DMS114 treated with DMSO at 0.1 percent for 48 hours (cell line): ENCODE measurements at regions not wholly inside any gene's neighbourhood (a gene's known extent, or its start where the extent isn't known, plus 50 kb on each side); places are given as distances from the start of the nearest gene placed in this dataset.

Source experiments
- DNase-seq: peaks from one replicate; lab custom pipeline; 2025; ENCODE audit not compliant: unreplicated experiment; lab: John Stamatoyannopoulos, UW

DNA sequence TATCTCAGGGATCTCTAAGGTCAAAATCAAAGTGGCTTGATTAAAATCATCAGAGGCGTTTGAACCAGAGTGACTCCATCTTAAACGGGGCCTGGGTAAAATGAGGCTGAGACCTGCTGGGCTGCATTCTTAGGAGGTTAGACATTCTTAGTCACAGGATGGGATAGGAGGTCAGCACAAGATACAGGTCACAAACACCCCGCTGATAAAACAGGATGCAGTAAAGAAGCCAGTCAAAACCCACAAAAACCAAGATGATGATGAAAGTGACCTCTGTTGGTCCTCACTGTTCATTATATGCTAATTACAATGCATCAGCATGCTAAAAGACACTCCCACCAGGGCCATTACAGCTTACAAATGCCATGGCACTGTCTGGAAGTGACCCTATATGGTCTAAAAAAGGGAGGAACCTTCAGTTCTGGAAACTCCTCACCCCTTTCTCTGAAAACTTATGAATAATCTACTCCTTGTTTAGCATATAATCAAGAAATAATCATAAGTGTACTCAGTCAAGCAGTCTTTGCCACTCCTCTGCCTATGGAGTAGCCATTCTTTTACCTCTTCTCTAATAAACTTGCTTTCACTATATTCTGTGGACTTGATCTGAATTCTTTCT, 143.3 kb upstream of the SLCO3A1 start:
- DNase-seq = no peak

DNA sequence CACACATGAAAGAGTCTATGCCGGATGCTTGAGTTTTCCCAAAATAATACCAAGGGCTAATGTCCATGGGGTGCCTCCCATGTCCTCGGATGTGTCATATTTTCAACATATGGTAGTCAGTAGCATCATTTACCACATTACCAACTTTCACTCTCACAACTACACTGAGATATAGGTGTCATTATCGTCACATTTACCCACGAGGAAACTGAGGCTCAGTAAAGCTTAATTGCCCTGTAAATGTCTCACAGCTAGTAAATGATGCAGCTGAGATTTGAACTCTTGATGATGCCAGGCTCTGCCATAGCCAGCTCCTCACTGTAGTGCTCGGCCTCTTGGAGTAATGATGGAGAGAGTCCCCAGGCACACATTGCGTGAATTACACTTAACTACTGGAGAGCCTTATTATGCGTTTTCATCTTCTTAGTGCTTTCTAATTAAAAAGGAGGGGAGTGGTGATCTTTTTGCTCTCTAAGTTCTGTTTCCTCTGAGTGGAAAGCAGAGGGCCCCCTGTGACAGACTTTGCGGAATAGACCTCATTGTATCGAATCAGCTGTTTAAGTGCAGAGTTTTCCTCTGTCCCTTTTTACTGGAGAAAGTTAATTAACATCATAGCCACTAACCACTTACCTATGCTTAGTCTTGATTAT, 142.0 kb upstream of the SLCO3A1 start:
- no peak for DNase-seq

GRCh38 chr15:91712286-91712685, 141.2 kb upstream of the SLCO3A1 start:
- no peak for DNase-seq

DNA sequence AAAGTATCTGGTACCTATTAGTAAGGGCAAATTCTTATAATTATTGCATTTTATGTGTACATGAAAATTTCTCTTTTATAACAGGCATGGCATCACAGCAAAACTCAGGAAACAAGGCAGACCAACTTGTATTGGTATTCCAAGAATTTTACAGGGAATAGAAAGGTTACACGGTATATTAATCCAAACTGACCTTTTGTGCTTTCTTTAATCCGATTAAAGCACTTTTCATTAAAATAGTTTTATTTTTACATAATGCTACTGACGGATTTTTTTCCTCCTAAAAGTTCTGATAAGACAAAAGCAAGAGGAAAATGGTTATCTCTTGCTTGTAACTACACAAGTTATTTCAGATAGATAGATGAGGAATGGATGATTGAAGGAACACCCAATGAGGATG, 137.0 kb upstream of the SLCO3A1 start:
- no peak for DNase-seq

DNA sequence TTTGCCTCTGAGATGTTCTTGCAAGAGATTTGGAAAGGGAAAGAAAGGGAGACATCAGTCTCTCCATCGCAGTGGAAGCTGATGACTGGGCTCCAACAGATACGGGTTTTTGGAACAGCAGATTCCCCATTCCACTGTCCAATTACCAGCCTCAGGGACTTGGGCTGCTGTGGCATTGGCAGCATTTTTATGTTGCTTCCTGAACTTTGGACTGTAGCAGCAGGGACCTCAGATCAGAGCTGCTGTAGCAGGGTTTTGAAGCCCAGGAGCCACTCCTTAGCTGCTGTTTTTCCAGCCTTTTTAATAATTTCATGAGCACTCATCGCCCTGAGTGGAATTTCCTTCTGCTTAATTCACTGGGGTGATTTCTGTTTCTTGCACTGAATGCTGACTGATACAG, 135.7 kb upstream of the SLCO3A1 start:
- DNase-seq = no peak

GRCh38 chr15:91723959-91724358, 129.5 kb upstream of the SLCO3A1 start:
- no peak for DNase-seq

DNA sequence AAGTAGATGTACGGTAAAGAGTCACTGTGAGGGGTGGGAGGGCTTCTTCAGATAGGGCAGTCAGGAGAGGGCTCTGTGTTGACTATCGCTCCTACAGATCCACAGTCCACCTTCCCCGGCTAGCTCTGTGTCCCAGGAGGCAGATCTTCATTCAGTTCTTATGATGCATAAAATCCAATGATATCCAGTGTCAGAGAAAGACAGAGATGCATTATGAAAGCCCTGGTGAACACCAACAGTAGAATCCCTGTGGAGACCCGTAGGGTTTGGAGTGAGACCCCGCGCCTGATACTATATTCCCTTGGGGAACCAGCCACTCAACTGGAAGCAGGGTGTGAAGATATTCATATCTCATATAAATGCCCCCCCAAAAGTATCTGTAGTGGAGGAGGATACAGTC, 119.8 kb upstream of the SLCO3A1 start:
- DNase-seq = no peak

GRCh38 chr15:91737151-91737818, 116.2 kb upstream of the SLCO3A1 start:
- DNase-seq = no peak

GRCh38 chr15:91741986-91742385, 111.5 kb upstream of the SLCO3A1 start:
- DNase-seq = no peak

DNA sequence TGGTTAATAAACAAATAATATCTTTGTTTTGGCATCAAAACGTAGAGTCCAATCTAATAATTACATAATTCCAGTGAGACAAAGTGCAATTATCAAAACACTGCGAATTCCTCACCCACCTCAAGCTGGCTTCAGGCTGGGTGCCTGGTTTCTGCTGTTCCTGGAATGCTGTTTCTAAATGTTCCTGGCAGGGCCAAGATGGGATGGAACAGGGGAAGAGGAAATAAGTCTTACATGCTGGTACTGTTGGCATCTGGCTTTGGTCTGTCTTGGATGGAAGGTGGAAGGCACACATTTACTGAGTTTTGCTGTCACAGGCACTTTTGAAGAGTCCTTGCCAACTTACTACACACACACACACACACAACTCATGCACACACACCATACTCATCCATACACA, 101.9 kb upstream of the SLCO3A1 start:
- DNase-seq = no peak

- no peak for DNase-seq
Measured at GRCh38 chr15:91752081-91752785, 101.3 kb upstream of the SLCO3A1 start.

DNA sequence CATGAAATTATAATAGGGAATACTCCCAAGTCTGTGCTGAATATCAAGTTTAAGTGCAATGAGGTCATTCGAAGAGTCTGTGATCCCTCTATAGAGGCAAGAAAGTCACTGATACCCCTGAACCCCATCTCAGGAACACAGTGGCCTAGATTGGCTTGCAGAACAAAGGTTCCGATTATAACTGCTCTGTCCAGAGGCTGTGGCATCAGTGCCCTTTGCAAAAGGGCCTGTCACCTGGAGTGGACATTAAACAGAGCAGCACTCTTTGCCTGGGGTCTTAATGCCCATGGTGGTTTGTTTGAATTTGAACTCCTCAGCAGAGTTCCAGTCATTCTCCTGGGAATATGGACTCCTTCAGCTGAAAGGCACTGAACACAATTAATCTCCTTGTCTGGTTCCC, 93.9 kb upstream of the SLCO3A1 start:
- no peak for DNase-seq

DNA sequence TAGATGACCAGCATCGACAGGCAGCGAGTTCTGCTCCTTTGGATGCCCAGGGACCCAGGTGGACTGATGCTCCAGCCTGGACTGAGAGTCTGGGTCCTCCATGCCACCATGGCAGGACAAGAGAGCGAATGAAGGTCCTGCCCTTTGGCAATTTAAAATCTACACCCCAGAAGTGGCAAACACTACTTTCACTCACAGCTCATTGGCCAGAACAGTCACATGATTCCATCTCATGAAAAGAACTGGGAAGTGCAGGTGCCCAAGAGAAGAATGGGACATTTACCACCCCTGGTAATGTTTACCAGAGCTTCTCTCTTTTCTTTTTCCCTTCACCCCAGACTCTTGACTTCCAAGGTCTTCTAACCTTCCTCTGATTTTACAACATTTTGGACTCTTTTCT, 87.8 kb upstream of the SLCO3A1 start:
- no peak for DNase-seq

DNA sequence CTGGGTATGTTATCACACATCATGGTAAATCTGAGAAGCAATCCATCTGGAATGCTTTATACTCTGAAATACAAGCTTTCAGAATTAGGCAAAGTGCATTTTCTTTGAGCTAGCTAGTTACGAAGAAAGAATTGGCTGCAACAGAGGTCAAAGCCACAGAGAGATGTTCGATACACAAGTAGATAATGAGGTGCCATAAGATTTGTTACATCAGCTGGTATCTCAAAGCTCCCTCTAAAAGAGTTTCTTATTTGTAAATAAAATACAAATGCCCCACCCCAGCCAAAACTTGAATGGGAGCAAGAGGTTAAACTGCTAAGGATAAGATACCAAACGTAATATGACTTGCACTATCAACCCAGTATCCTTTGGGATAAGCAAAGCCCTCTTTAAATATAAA, 84.0 kb upstream of the SLCO3A1 start:
- no peak for DNase-seq

DNA sequence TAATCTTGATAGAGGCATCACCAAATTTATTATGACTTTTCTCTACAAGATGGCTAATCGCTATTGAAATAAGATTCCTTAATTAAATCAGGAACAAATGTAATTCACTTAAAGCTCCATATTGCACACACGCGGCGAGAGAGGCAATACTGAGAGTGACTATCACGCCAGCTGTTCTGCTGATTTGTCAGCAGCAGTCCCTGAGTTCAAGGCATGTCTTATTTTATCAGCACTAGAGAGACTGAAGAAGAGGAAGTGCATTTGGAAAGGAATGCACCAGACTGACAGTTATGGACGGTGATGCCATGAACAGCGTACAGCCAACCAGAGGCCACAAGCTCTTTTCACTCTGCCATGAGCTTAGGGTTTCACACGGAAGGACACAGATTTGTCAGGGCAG, 83.6 kb upstream of the SLCO3A1 start:
- DNase-seq = no peak

DNA sequence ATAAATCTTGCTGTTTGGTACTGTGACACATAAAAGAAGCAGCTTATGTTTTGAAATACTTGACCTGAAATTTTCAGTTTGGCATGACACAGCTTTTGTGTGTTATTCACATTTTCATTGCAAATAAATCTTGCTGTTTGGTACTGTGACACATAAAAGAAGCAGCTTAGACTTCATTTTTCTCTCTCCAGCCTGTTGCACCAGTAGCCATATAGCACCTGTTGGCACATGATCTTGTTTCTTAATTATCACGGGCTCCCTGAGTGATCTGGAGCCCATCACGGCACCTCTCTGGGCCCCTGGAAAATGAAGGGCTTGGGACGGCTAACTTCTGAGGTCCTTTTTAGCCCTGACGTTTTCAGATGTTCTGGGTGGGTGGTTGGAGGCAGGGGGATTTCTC, 77.4 kb upstream of the SLCO3A1 start:
- no peak for DNase-seq

DNA sequence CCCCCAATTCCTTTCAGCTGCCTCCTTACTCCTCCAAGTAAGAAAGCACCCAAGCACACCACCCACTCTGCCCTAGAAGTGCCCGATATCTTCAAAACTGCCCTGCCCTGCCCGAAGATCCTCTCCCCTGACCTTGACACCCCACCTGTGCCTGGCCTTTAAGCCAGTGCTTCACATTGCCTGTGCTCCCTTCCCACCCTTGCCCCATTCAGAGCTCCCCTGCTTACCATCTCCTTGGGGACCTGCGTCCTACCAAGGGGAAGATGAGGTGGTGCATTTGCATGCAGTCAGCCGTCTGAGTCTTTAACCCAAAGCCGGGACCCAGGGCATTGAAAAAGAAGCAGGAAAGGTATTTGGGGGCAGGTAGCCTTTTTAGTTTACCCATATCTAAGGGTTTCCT, 73.5 kb upstream of the SLCO3A1 start:
- DNase-seq = no peak

DNA sequence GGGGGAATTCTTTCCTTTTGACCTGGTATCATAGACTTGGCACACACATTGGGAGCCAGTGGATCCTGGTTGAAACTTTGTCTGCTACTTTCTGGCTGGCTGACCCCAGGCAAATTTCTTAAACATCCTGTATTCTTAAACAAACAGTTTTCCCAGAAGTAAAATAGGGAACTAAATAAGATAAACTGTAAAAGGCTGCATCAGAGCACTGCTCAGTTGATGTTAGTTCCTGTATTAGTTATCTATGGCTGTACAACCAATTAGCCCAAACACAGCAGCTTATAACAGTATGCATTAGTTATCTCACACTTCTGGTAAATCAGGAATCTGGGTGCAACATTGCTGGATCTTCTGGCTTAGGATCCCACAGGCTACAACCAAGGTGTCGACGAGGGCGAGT, 73.1 kb upstream of the SLCO3A1 start:
- no peak for DNase-seq

DNA sequence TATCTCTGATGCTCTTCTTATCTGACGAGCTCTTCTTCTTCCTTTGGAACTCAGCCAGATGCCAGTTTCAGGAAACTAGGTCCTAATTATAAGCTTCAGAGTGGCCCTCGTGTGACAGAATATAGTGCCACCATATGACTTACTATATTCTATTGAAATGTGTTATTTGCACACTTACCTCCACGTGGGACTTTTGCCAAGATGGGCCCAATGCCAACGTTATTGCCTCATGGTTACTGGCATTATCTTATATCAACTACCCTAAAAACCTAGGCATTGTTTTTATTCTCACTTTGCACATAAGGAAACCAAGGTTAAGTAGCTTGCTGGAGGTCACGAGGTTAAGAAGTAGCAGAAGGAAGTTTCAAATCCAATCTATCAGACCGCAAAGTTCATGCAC, 71.3 kb upstream of the SLCO3A1 start:
- no peak for DNase-seq

DNA sequence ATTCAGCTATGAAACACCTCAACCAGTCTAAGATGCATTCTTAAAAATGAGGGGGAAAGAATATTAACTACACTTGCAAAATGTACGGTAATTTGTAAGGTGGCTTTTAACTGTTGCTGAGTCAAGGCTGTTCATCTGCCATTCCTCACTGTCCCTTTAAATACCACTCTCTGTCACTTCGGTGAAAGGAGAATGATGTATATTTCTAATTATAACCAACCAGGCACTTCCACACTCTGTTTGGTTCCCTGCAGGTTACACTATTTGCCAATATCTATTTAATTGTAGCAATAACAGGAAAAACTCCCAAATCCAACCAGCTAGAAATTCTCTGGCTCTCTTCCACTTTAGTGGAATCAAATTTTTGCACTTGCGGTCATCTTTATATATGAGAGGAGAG, 70.5 kb upstream of the SLCO3A1 start:
- no peak for DNase-seq

- no peak for DNase-seq
Measured at GRCh38 chr15:91783451-91783850, 70.1 kb upstream of the SLCO3A1 start.
